ENCODE measurements at regions not wholly inside any gene's neighbourhood (a gene's known extent, or its start where the extent isn't known, plus 50 kb on each side); places are given as distances from the start of the nearest gene placed in this dataset.
A peak's percentile ranks its signal among the peaks of the same experiment; 100 is the strongest.

- H3K79me2 ChIP-seq: no peaks in the 10 kb centered on the region
- no peak overlapping the region for H2AFZ ChIP-seq
- no peak overlapping the region for H3K27ac ChIP-seq
- no peaks in the 10 kb centered on the region for H3K36me3 ChIP-seq (ENCODE audit: control insufficient read depth, insufficient read depth, low read length)
- no peaks in the 10 kb centered on the region for H3K9me3 ChIP-seq (ENCODE audit: control insufficient read depth, low read length)
- TF ChIP-seq, protein P1, sequence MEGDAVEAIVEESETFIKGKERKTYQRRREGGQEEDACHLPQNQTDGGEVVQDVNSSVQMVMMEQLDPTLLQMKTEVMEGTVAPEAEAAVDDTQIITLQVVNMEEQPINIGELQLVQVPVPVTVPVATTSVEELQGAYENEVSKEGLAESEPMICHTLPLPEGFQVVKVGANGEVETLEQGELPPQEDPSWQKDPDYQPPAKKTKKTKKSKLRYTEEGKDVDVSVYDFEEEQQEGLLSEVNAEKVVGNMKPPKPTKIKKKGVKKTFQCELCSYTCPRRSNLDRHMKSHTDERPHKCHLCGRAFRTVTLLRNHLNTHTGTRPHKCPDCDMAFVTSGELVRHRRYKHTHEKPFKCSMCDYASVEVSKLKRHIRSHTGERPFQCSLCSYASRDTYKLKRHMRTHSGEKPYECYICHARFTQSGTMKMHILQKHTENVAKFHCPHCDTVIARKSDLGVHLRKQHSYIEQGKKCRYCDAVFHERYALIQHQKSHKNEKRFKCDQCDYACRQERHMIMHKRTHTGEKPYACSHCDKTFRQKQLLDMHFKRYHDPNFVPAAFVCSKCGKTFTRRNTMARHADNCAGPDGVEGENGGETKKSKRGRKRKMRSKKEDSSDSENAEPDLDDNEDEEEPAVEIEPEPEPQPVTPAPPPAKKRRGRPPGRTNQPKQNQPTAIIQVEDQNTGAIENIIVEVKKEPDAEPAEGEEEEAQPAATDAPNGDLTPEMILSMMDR (IDR thresholded peaks at IDR 0.05): no peak
- no peak overlapping the region for H3K4me2 ChIP-seq (ENCODE audit: low read length)
- no peaks in the 10 kb centered on the region for H3K27me3 ChIP-seq (ENCODE audit: control insufficient read depth, insufficient read depth, low read length)
- no peak overlapping the region for H3K4me3 ChIP-seq (ENCODE audit: low read depth, low read length)
- no peaks in the 10 kb centered on the region for H3K4me1 ChIP-seq
- H3K9ac ChIP-seq: no peak overlapping the region
These were observed 440.4 kb downstream of the KIF20B start for GRCh38 chr10:90141791-90142190.

DNA sequence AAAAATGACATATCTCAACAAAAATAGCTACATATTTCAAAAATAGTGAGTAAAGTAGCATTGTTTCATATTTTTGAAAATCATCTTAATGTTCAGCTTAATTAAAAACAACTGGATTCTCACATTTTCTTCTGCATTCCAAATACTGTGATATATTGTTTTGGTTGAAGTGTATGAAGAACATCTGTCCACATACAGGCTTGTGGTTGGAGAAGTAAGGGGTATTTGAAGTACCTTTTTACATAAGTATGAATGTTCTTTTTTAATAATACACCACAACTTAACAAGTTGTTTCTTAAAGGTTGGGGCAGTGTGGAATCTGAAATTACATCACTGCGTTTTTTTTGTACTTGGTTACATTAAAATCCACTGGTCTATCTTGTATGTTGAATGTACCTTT is 442.5 kb downstream of the KIF20B start:
- Histone ChIP-seq H3K4me2 (ENCODE audit: low read length) (no peak overlapping the region), H3K9me3 (ENCODE audit: control insufficient read depth, low read length) (no peaks in the 10 kb centered on the region), H3K27ac (no peak overlapping the region), H3K4me3 (ENCODE audit: low read depth, low read length) (no peak overlapping the region), H2AFZ (no peak overlapping the region), H3K4me1 (no peaks in the 10 kb centered on the region), H3K27me3 (ENCODE audit: control insufficient read depth, insufficient read depth, low read length) (no peaks in the 10 kb centered on the region), H3K79me2 (no peaks in the 10 kb centered on the region), H3K36me3 (ENCODE audit: control insufficient read depth, insufficient read depth, low read length) (no peaks in the 10 kb centered on the region), H3K9ac (no peak overlapping the region)
- TF ChIP-seq, protein P1 (IDR thresholded peaks at IDR 0.05): no peak

GRCh38 chr10:90148116-90148855 is 446.9 kb downstream of the KIF20B start:
- TF ChIP-seq, protein P1 (IDR thresholded peaks at IDR 0.05): peak; percentile 50
- H3K9ac ChIP-seq: no peak overlapping the region
- H3K4me3 ChIP-seq (ENCODE audit: low read depth, low read length): no peak overlapping the region
- no peaks in the 10 kb centered on the region for H3K36me3 ChIP-seq (ENCODE audit: control insufficient read depth, insufficient read depth, low read length)
- H3K4me1 ChIP-seq: no peaks in the 10 kb centered on the region
- no peaks in the 10 kb centered on the region for H3K9me3 ChIP-seq (ENCODE audit: control insufficient read depth, low read length)
- H3K27ac ChIP-seq: no peak overlapping the region
- no peak overlapping the region for H2AFZ ChIP-seq
- H3K27me3 ChIP-seq (ENCODE audit: control insufficient read depth, insufficient read depth, low read length): no peaks in the 10 kb centered on the region
- no peak overlapping the region for H3K4me2 ChIP-seq (ENCODE audit: low read length)
- no peaks in the 10 kb centered on the region for H3K79me2 ChIP-seq

DNA sequence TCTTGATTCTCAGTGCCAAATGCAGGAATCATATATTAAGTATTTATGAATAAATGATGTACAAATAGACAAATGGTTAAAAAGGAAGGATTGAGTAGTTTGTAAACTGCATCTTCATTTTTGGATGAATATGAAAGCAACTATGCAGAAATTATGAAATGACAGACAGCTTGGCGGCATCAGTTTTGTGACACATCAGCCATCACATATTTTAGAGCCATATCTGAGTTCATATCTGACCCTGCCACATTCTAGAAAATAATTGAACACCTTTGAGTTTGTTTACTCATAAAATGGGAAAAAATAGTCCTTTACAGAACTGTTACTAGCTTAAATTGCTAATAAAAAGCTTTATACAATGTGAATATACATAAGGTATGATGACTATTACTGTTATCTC is 448.2 kb downstream of the KIF20B start:
- no peak overlapping the region for H3K4me2 ChIP-seq (ENCODE audit: low read length)
- H3K27me3 ChIP-seq (ENCODE audit: control insufficient read depth, insufficient read depth, low read length): no peaks in the 10 kb centered on the region
- no peak overlapping the region for H3K9ac ChIP-seq
- TF ChIP-seq, protein P1 (IDR thresholded peaks at IDR 0.05): no peak
- no peaks in the 10 kb centered on the region for H3K79me2 ChIP-seq
- no peak overlapping the region for H3K27ac ChIP-seq
- H3K4me3 ChIP-seq (ENCODE audit: low read depth, low read length): no peak overlapping the region
- no peak overlapping the region for H2AFZ ChIP-seq
- no peaks in the 10 kb centered on the region for H3K4me1 ChIP-seq
- H3K9me3 ChIP-seq (ENCODE audit: control insufficient read depth, low read length): no peaks in the 10 kb centered on the region
- H3K36me3 ChIP-seq (ENCODE audit: control insufficient read depth, insufficient read depth, low read length): no peaks in the 10 kb centered on the region

DNA sequence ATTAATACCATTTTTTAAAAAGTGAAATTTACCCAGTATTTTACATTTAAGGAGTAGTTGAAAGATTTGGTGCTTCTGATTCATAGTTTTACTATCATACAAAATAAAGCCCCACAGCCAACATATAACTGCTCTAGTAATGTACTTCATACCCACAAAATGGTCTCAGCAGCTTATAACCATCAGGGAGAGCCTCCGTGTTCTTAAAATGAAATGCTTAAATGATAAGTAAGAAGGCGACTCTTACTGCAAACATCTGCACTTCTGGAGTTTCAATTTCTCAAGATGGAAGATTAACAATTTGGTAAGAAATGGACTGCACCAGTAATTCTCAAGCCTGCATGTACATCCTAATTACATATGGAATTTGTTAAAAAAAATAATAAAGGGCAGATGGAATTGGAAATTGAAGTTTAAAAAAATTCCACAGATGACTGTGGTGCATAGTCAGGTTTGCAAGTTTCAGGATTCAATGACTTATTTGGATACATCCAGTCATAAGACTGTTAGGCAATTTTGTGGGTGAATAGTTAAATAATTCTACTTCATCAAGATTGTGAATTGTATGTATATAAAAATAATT is 461.0 kb downstream of the KIF20B start:
- no peaks in the 10 kb centered on the region for H3K79me2 ChIP-seq
- no peak overlapping the region for H3K4me2 ChIP-seq (ENCODE audit: low read length)
- no peak overlapping the region for H2AFZ ChIP-seq
- no peaks in the 10 kb centered on the region for H3K27me3 ChIP-seq (ENCODE audit: control insufficient read depth, insufficient read depth, low read length)
- H3K9ac ChIP-seq: no peak overlapping the region
- no peaks in the 10 kb centered on the region for H3K4me1 ChIP-seq
- TF ChIP-seq, protein P1 (IDR thresholded peaks at IDR 0.05): no peak
- H3K9me3 ChIP-seq (ENCODE audit: control insufficient read depth, low read length): no peaks in the 10 kb centered on the region
- no peak overlapping the region for H3K27ac ChIP-seq
- no peak overlapping the region for H3K4me3 ChIP-seq (ENCODE audit: low read depth, low read length)
- no peaks in the 10 kb centered on the region for H3K36me3 ChIP-seq (ENCODE audit: control insufficient read depth, insufficient read depth, low read length)

Measured in parathyroid adenoma (tissue), 2 donors.